GM19025 (cell line): ENCODE measurements at regions not wholly inside any gene's neighbourhood (a gene's known extent, or its start where the extent isn't known, plus 50 kb on each side); places are given as distances from the start of the nearest gene placed in this dataset.
"Not testable (repeated sequence)": the region's sequence is repeated elsewhere in the genome, so short reads cannot be mapped to it uniquely, and the experiment has no call there.

ENCODE experiments used
- ATAC-seq: cut with Tn5 transposase; IDR thresholded peaks from one replicate; pipeline ENCODE4 v1.9.1; 2021; ENCODE audit warnings: mild to moderate bottlenecking, low read depth, moderate library complexity; ENCODE audit not compliant: unreplicated experiment

DNA sequence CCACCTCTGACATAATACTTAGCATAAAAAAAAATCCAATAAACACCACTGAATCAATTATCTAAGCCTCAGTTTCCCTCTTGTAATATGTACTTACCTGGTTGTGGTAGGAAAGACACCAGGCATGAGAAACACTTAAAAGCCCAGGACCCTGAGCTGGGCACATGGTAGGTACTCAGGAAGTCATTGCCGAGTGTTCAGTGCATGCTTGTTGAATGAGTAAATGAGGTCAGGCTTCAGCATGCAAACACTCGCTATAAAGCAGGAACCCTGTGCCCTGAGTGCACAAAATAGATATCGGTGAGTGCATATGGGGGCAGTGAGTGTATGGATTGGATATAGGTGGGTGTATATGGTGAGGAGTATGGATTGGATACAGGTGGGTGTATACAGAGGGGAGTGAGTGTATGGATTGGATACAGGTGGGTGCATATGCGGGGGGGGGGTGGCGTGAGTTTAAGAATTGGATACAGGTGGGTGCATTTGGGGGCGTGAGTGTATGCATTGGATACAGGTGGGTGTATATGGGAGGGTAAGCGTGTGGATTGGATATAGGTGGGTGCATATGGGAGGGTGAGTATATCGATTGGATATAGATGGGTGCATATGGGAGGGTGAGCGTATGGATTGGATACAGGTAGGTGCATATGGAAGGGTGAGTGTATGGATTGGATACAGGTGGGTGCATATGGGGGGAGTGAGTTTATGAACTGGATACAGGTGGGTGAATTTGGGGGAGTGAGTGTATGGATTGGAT is 194.3 kb upstream of the MSX2 start:
- ATAC-seq: no peak

DNA sequence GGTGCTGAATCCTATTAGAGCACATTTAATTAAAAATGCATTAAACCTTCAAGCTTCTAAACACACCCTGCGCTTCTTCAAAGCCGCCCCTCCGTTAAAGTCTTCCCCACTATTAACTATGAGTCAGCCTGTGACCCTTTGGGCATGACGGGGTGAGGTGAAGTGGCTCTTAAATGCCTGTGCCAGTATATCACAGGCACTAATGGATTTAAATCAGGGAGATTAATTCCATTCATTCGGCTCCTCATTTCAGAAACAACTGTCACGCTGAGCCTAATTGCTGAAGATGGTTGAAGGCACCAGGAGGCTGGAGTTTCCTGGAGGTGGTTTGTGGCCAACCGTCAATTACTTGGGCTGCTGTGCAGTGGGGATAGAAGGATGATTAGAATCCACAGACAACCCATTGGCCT is 192.6 kb upstream of the MSX2 start:
- ATAC-seq: no peak

- no peak for ATAC-seq
These were observed 191.6 kb upstream of the MSX2 start for GRCh38 chr5:174532455-174533453.

DNA sequence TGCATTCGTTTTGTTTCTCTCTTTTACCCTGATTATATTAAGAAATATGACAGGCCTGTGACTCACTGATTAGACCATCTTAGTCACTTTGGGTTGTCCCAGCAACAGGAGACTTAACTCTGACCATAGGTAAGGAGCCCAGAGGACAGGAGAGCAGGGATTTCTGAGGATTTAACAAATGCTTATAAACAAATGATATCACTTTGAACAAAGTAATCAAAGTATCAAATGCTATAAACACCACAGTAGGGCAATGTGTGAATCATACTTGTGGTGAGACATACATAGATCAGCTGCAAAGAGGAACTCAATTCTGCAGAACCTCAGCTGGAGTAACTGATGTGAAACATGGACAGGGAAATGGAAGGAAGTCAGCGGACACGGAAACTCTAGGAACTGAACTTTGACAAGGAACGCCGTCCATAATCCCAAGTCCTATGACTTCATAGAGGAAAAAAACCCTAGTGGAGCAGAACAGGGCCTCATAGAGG is 190.6 kb upstream of the MSX2 start:
- no peak for ATAC-seq

DNA sequence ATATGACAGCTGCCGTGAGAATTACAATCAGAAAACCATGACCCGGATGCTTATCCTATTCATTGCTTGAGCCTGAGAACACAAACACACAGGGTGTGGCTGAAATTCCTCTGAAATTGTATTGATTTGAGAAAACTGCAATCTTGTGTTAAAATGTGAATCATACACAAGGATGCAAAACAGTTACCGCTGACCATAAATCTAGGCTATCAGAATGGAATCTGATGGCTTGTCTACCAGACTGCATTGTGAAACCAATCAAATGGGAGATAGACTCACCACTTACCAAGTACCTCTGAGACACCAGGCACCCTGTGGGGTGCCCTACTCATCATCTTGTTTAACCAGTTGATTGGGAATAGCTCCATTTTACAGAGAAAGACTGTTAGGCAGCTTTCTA is 188.7 kb upstream of the MSX2 start:
- ATAC-seq: no peak

DNA sequence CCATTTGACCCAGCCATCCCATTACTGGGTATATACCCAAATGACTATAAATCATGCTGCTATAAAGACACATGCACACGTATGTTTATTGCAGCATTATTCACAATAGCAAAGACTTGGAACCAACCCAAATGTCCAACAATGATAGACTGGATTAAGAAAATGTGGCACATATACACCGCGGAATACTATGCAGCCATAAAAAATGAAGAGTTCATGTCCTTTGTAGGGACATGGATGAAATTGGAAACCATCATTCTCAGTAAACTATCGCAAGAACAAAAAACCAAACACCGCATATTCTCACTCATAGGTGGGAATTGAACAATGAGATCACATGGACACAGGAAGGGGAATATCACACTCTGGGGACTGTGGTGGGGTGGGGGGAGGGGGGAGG is 184.6 kb upstream of the MSX2 start:
- not testable (repeated sequence) for ATAC-seq

GRCh38 chr5:174542037-174542436 is 182.3 kb upstream of the MSX2 start:
- no peak for ATAC-seq

DNA sequence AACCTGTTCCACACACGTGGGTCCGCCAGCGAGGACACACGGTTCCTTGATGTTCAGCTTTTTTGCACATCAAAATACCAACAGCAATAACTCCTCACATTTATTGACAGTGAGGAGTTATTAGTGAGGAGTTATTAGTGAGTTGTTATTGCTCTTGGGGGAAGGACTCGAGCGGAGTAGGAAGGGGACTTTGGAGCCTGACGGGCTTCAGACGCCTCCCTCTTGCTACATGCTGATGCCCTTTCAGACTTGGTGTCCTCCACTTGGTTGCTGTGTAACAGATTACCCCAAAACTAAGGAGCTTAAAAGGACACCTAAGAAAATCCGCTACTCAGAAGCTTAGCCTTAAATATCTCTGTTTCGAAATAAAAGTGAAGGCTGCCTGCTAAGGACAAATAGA is 181.9 kb upstream of the MSX2 start:
- no peak for ATAC-seq

GRCh38 chr5:174545926-174546325 is 178.5 kb upstream of the MSX2 start:
- ATAC-seq: no peak

DNA sequence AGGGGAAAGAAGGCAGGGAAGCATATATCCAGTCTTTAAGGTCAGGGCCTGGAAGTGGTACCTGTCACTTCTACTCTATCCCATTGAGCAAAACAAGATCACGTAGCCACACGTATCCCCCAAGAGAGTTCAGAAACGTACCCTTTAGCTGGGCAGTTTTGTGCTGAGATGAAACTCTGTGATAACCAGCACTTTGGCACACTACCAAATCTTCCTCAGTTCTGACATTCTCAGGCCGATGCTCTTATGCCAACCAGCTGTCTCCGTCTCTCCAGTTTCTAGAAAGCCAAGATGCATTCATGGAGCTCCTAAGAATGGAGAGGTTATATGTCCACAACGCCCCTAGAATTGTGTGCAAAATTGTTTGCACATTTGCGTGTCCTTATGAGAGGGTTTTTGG is 176.6 kb upstream of the MSX2 start:
- ATAC-seq: no peak

GRCh38 chr5:174549254-174549653 is 175.1 kb upstream of the MSX2 start:
- no peak for ATAC-seq

- no peak for ATAC-seq
These were observed 174.4 kb upstream of the MSX2 start for GRCh38 chr5:174550026-174550425.

DNA sequence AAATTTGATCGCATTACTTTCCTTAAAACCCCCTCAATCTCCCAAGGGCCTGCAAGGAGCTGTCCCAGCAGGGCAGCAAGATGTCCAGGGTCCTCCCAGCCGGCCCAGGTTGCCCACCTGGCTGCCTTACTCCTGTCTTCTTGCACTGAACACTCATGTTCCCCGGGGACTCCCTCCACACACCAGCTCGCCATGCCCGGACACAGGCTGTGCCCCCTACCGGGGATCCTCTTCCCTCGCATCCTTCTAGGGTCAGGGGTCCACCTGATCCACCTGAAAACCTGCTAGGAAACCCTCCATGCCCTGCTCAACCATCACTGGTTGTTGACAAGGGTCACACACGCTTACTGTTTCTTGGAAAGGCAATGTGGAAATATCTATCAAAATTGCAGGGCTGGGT is 172.0 kb upstream of the MSX2 start:
- no peak for ATAC-seq

GRCh38 chr5:174553556-174553955 is 170.8 kb upstream of the MSX2 start:
- no peak for ATAC-seq

DNA sequence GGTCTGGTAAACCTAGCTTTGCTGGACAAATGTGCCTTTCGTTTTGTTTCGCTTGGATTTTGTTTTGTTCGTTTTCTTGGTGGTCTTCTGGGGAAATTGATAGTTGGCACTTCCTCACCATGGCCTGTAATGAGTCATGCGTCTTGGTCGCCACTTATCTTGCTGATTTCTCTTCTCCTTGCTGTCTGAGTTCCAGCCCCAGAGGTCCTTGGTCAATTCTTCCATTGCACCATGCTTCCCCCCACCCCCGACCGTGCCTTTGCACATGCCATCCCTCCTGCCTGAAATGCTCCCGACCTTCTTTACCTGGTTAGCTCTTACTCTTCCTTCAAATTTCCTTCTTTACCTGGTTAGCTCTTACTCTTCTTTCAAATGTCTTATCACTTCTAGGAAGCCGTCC is 168.7 kb upstream of the MSX2 start:
- no peak for ATAC-seq

- no peak for ATAC-seq
These were observed 167.6 kb upstream of the MSX2 start for GRCh38 chr5:174556756-174557155.

- no peak for ATAC-seq
These were observed 166.2 kb upstream of the MSX2 start for GRCh38 chr5:174558190-174558589.

GRCh38 chr5:174559141-174559540 is 165.2 kb upstream of the MSX2 start:
- ATAC-seq: no peak

GRCh38 chr5:174559566-174560090 is 164.8 kb upstream of the MSX2 start:
- no peak for ATAC-seq

DNA sequence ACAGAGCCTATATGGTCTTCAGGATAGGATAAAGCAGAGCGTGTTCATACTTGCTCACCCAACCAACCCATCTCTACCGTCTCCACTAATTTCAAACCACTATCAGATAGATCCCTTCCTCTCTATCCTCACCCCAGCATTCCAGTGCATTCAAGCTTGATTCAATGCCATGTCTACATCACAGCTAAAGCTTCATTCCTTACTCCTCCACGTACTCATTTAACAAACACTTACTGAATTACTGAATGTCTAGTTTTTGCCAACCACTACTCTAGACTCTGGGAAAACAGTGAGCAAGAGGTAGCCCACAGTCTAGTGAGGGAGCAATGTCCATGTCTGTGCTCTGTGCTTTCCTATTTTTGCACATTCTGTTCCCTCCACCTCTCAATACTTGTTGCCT is 163.5 kb upstream of the MSX2 start:
- ATAC-seq: no peak

- not testable (repeated sequence) for ATAC-seq
These were observed 161.3 kb upstream of the MSX2 start for GRCh38 chr5:174563040-174563439.
